GM21717 (cell line): ENCODE measurements at regions not wholly inside any gene's neighbourhood (a gene's known extent, or its start where the extent isn't known, plus 50 kb on each side); places are given as distances from the start of the nearest gene placed in this dataset.
"Not testable (repeated sequence)": the region's sequence is repeated elsewhere in the genome, so short reads cannot be mapped to it uniquely, and the experiment has no call there.

Experiments used
- ATAC-seq: cut with Tn5 transposase; IDR thresholded peaks from one replicate; pipeline ENCODE4 v1.9.1; 2021; ENCODE audit warnings: mild to moderate bottlenecking, moderate library complexity; ENCODE audit not compliant: unreplicated experiment

- ATAC-seq, result no peak
Measured at GRCh38 chr18:41899535-41899934, 55.5 kb upstream of the PIK3C3 start.

- no peak for ATAC-seq
Measured at GRCh38 chr18:41893432-41893831, 61.6 kb upstream of the PIK3C3 start.

- no peak for ATAC-seq
Measured at GRCh38 chr18:41887100-41887499, 67.9 kb upstream of the PIK3C3 start.

GRCh38 chr18:41886126-41886807 lies 68.8 kb upstream of the PIK3C3 start:
- ATAC-seq, result no peak

- no peak for ATAC-seq
Measured at GRCh38 chr18:41881285-41881684, 73.7 kb upstream of the PIK3C3 start.

GRCh38 chr18:41879256-41879655 lies 75.8 kb upstream of the PIK3C3 start:
- no peak for ATAC-seq

- no peak for ATAC-seq
Measured at GRCh38 chr18:41875094-41875780, 79.8 kb upstream of the PIK3C3 start.

- no peak for ATAC-seq
Measured at GRCh38 chr18:41873730-41874129, 81.3 kb upstream of the PIK3C3 start.

GRCh38 chr18:41872206-41872605 lies 82.8 kb upstream of the PIK3C3 start:
- no peak for ATAC-seq

GRCh38 chr18:41871229-41872000 lies 83.6 kb upstream of the PIK3C3 start:
- ATAC-seq, result no peak

- ATAC-seq, result no peak
Measured at GRCh38 chr18:41870817-41871216, 84.2 kb upstream of the PIK3C3 start.

- ATAC-seq, result no peak
Measured at GRCh38 chr18:41870191-41870590, 84.8 kb upstream of the PIK3C3 start.

GRCh38 chr18:41865796-41866195 lies 89.2 kb upstream of the PIK3C3 start:
- not testable (repeated sequence) for ATAC-seq

GRCh38 chr18:41864216-41864615 lies 90.8 kb upstream of the PIK3C3 start:
- no peak for ATAC-seq

GRCh38 chr18:41862921-41863320 lies 92.1 kb upstream of the PIK3C3 start:
- no peak for ATAC-seq

GRCh38 chr18:41860987-41861386 lies 94.0 kb upstream of the PIK3C3 start:
- no peak for ATAC-seq

GRCh38 chr18:41858761-41859555 lies 96.1 kb upstream of the PIK3C3 start:
- ATAC-seq, result no peak

- no peak for ATAC-seq
Measured at GRCh38 chr18:41853280-41853679, 101.8 kb upstream of the PIK3C3 start.

- ATAC-seq, result no peak
Measured at GRCh38 chr18:41850781-41851180, 104.3 kb upstream of the PIK3C3 start.

GRCh38 chr18:41849632-41850031 lies 105.4 kb upstream of the PIK3C3 start:
- ATAC-seq, result no peak

- ATAC-seq, result no peak
Measured at GRCh38 chr18:41845563-41845962, 109.5 kb upstream of the PIK3C3 start.
